ENCODE measurements at regions not wholly inside any gene's neighbourhood (a gene's known extent, or its start where the extent isn't known, plus 50 kb on each side); places are given as distances from the start of the nearest gene placed in this dataset.

- DNase-seq (ENCODE audit: low read depth, low spot score) = no peak
- no peaks in the 10 kb centered on the region for H4K20me1 ChIP-seq (ENCODE audit: control insufficient read depth, extremely low read depth, insufficient read depth, low read length)
- H3K9me3 ChIP-seq (ENCODE audit: control insufficient read depth, low read depth, low read length) = no peaks in the 10 kb centered on the region
- no peak overlapping the region for H3K4me3 ChIP-seq (ENCODE audit: control insufficient read depth in 2 of 3, extremely low read depth in 1 of 3, insufficient read depth in 2 of 3, low read depth in 1 of 3, low read length in 3 of 3)
- FAIRE-seq = no peak
- no peaks in the 10 kb centered on the region for H3K36me3 ChIP-seq (ENCODE audit: control insufficient read depth in 2 of 2, extremely low read depth in 1 of 2, insufficient read depth in 2 of 2, low read length in 2 of 2)
- H2AFZ ChIP-seq (ENCODE audit: control insufficient read depth, low read length) = no peak overlapping the region
- dilution Hi-C loops (cut with MboI; ENCODE audit: extremely low pct_ligation_motif_present, low sequenced_read_pairs) = no loop called here
- no peaks in the 10 kb centered on the region for H3K9me1 ChIP-seq (ENCODE audit: control insufficient read depth, extremely low read depth, insufficient read depth, low read length)
- peaks cover 22% of the 10 kb centered on the region for H3K27me3 ChIP-seq (ENCODE audit: control insufficient read depth, extremely low read depth, insufficient read depth, low read length)
- no peak overlapping the region for H3K4me2 ChIP-seq (ENCODE audit: control insufficient read depth, extremely low read depth, insufficient read depth, low read depth, low read length)
- no peak overlapping the region for H3K27ac ChIP-seq (ENCODE audit: control insufficient read depth, insufficient read depth, low read length)
- H3K9ac ChIP-seq (ENCODE audit: control insufficient read depth, extremely low read depth, insufficient read depth, low read length) = no peak overlapping the region
- H3K4me1 ChIP-seq (ENCODE audit: control insufficient read depth, extremely low read depth, insufficient read depth, low read length) = no peaks in the 10 kb centered on the region
- H3K79me2 ChIP-seq (ENCODE audit: control insufficient read depth, insufficient read depth, low read length) = no peaks in the 10 kb centered on the region
- TF ChIP-seq EZH2 (IDR thresholded peaks at IDR 0.05; ENCODE audit: low read length) = no peak
- TF ChIP-seq, protein P1, sequence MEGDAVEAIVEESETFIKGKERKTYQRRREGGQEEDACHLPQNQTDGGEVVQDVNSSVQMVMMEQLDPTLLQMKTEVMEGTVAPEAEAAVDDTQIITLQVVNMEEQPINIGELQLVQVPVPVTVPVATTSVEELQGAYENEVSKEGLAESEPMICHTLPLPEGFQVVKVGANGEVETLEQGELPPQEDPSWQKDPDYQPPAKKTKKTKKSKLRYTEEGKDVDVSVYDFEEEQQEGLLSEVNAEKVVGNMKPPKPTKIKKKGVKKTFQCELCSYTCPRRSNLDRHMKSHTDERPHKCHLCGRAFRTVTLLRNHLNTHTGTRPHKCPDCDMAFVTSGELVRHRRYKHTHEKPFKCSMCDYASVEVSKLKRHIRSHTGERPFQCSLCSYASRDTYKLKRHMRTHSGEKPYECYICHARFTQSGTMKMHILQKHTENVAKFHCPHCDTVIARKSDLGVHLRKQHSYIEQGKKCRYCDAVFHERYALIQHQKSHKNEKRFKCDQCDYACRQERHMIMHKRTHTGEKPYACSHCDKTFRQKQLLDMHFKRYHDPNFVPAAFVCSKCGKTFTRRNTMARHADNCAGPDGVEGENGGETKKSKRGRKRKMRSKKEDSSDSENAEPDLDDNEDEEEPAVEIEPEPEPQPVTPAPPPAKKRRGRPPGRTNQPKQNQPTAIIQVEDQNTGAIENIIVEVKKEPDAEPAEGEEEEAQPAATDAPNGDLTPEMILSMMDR (optimal IDR thresholded peaks at IDR 0.05 in 1 of 3, IDR thresholded peaks at IDR 0.05 in 1 of 3, conservative IDR thresholded peaks at IDR 0.05 in 1 of 3; ENCODE audit: extremely low read depth in 1 of 3, insufficient read depth in 2 of 3, low read length in 3 of 3) = no peak
These were observed 64.7 kb upstream of the ESRRB start for GRCh38 chr14:76311079-76311758.

DNA sequence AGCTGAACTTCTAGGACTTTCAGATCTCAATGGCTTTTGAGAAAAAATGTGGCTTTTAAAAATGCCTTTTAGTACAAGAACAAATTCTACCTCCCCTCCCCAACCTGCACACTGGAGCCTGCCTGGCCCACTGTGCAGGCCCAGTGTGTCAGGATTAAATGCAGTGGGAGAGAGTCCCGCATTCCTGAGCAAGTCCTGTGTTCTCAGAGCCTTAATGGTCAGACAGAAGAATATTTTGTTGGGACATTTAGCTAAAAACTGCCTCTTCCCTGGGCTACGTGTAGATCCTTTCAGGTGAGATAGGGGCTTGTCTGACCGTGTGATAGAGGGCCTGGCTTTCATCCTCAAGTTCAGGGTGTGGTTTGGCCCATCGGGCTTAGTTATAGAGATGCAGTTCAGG lies 63.1 kb upstream of the ESRRB start:
- H3K9ac ChIP-seq (ENCODE audit: control insufficient read depth, extremely low read depth, insufficient read depth, low read length) = no peak overlapping the region
- H3K79me2 ChIP-seq (ENCODE audit: control insufficient read depth, insufficient read depth, low read length) = no peaks in the 10 kb centered on the region
- no peak overlapping the region for H3K4me3 ChIP-seq (ENCODE audit: control insufficient read depth in 2 of 3, extremely low read depth in 1 of 3, insufficient read depth in 2 of 3, low read depth in 1 of 3, low read length in 3 of 3)
- H3K27me3 ChIP-seq (ENCODE audit: control insufficient read depth, extremely low read depth, insufficient read depth, low read length) = peaks cover 22% of the 10 kb centered on the region
- H3K9me3 ChIP-seq (ENCODE audit: control insufficient read depth, low read depth, low read length) = no peaks in the 10 kb centered on the region
- no peak for TF ChIP-seq EZH2 (IDR thresholded peaks at IDR 0.05; ENCODE audit: low read length)
- TF ChIP-seq, protein P1 (optimal IDR thresholded peaks at IDR 0.05 in 1 of 3, IDR thresholded peaks at IDR 0.05 in 1 of 3, conservative IDR thresholded peaks at IDR 0.05 in 1 of 3; ENCODE audit: extremely low read depth in 1 of 3, insufficient read depth in 2 of 3, low read length in 3 of 3) = no peak
- H3K4me1 ChIP-seq (ENCODE audit: control insufficient read depth, extremely low read depth, insufficient read depth, low read length) = no peaks in the 10 kb centered on the region
- dilution Hi-C loops (cut with MboI; ENCODE audit: extremely low pct_ligation_motif_present, low sequenced_read_pairs) = no loop called here
- no peak overlapping the region for H2AFZ ChIP-seq (ENCODE audit: control insufficient read depth, low read length)
- DNase-seq (ENCODE audit: low read depth, low spot score) (no peak), FAIRE-seq (no peak)
- no peaks in the 10 kb centered on the region for H3K9me1 ChIP-seq (ENCODE audit: control insufficient read depth, extremely low read depth, insufficient read depth, low read length)
- no peaks in the 10 kb centered on the region for H3K36me3 ChIP-seq (ENCODE audit: control insufficient read depth in 2 of 2, extremely low read depth in 1 of 2, insufficient read depth in 2 of 2, low read length in 2 of 2)
- H3K4me2 ChIP-seq (ENCODE audit: control insufficient read depth, extremely low read depth, insufficient read depth, low read depth, low read length) = no peak overlapping the region
- H4K20me1 ChIP-seq (ENCODE audit: control insufficient read depth, extremely low read depth, insufficient read depth, low read length) = no peaks in the 10 kb centered on the region
- H3K27ac ChIP-seq (ENCODE audit: control insufficient read depth, insufficient read depth, low read length) = no peak overlapping the region

Data from keratinocyte (primary cell).